ENCODE measurements at regions not wholly inside any gene's neighbourhood (a gene's known extent, or its start where the extent isn't known, plus 50 kb on each side); places are given as distances from the start of the nearest gene placed in this dataset.

- Histone ChIP-seq H3K9me3 (ENCODE audit: insufficient read depth, low read depth, low read length) (no peaks in the 10 kb centered on the region), H3K4me1 (ENCODE audit: insufficient read depth, low read length) (peaks cover under 1% of the 10 kb centered on the region; the same call in 1 of the 2 replicates), H3K9ac (ENCODE audit: low read depth, low read length) (no peak overlapping the region), H3K27me3 (ENCODE audit: insufficient read depth, low read length) (no peaks in the 10 kb centered on the region), H3K27ac (ENCODE audit: low read length) (no peak overlapping the region), H3K36me3 (ENCODE audit: insufficient read depth, low read depth, low read length) (no peaks in the 10 kb centered on the region), H3K4me3 (ENCODE audit: low read length) (no peak overlapping the region)
These were observed 174.1 kb upstream of the PRICKLE1 start for GRCh38 chr12:42763682-42764081.

GRCh38 chr12:42762395-42762925 is 172.9 kb upstream of the PRICKLE1 start:
- no peaks in the 10 kb centered on the region for H3K9me3 ChIP-seq (ENCODE audit: insufficient read depth, low read depth, low read length)
- no peak overlapping the region for H3K4me3 ChIP-seq (ENCODE audit: low read length)
- no peak overlapping the region for H3K27ac ChIP-seq (ENCODE audit: low read length)
- no peaks in the 10 kb centered on the region for H3K27me3 ChIP-seq (ENCODE audit: insufficient read depth, low read length)
- no peaks in the 10 kb centered on the region for H3K36me3 ChIP-seq (ENCODE audit: insufficient read depth, low read depth, low read length)
- peaks cover 13% of the 10 kb centered on the region for H3K4me1 ChIP-seq (ENCODE audit: insufficient read depth, low read length)
- H3K9ac ChIP-seq (ENCODE audit: low read depth, low read length) = no peak overlapping the region

GRCh38 chr12:42761601-42762350 is 172.2 kb upstream of the PRICKLE1 start:
- H3K9ac ChIP-seq (ENCODE audit: low read depth, low read length) = no peak overlapping the region

GRCh38 chr12:42761086-42761485 is 171.5 kb upstream of the PRICKLE1 start:
- Histone ChIP-seq H3K36me3 (ENCODE audit: insufficient read depth, low read depth, low read length) (no peaks in the 10 kb centered on the region), H3K9ac (ENCODE audit: low read depth, low read length) (no peak overlapping the region), H3K9me3 (ENCODE audit: insufficient read depth, low read depth, low read length) (no peaks in the 10 kb centered on the region), H3K27ac (ENCODE audit: low read length) (no peak overlapping the region), H3K4me1 (ENCODE audit: insufficient read depth, low read length) (peaks cover 22% of the 10 kb centered on the region), H3K27me3 (ENCODE audit: insufficient read depth, low read length) (no peaks in the 10 kb centered on the region), H3K4me3 (ENCODE audit: low read length) (no peak overlapping the region)

More at GRCh38 chr12:42761601-42762350, 172.2 kb upstream of the PRICKLE1 start:
- Histone ChIP-seq H3K4me3 (ENCODE audit: low read length) (no peak overlapping the region), H3K36me3 (ENCODE audit: insufficient read depth, low read depth, low read length) (no peaks in the 10 kb centered on the region), H3K4me1 (ENCODE audit: insufficient read depth, low read length) (peaks cover 16% of the 10 kb centered on the region), H3K27ac (ENCODE audit: low read length) (no peak overlapping the region), H3K9me3 (ENCODE audit: insufficient read depth, low read depth, low read length) (no peaks in the 10 kb centered on the region), H3K27me3 (ENCODE audit: insufficient read depth, low read length) (no peaks in the 10 kb centered on the region)

GRCh38 chr12:42760550-42760949 is 171.0 kb upstream of the PRICKLE1 start:
- no peak overlapping the region for H3K9ac ChIP-seq (ENCODE audit: low read depth, low read length)
- peaks cover 25% of the 10 kb centered on the region for H3K4me1 ChIP-seq (ENCODE audit: insufficient read depth, low read length)

GRCh38 chr12:42759622-42760273 is 170.2 kb upstream of the PRICKLE1 start:
- no peak overlapping the region for H3K27ac ChIP-seq (ENCODE audit: low read length)
- no peak overlapping the region for H3K4me3 ChIP-seq (ENCODE audit: low read length)
- H3K27me3 ChIP-seq (ENCODE audit: insufficient read depth, low read length) = no peaks in the 10 kb centered on the region
- no peaks in the 10 kb centered on the region for H3K36me3 ChIP-seq (ENCODE audit: insufficient read depth, low read depth, low read length)
- peaks cover 25% of the 10 kb centered on the region for H3K4me1 ChIP-seq (ENCODE audit: insufficient read depth, low read length)
- H3K9ac ChIP-seq (ENCODE audit: low read depth, low read length) = no peak overlapping the region
- H3K9me3 ChIP-seq (ENCODE audit: insufficient read depth, low read depth, low read length) = no peaks in the 10 kb centered on the region

More at GRCh38 chr12:42760550-42760949, 171.0 kb upstream of the PRICKLE1 start:
- Histone ChIP-seq H3K27me3 (ENCODE audit: insufficient read depth, low read length) (no peaks in the 10 kb centered on the region), H3K36me3 (ENCODE audit: insufficient read depth, low read depth, low read length) (no peaks in the 10 kb centered on the region), H3K27ac (ENCODE audit: low read length) (no peak overlapping the region), H3K9me3 (ENCODE audit: insufficient read depth, low read depth, low read length) (no peaks in the 10 kb centered on the region), H3K4me3 (ENCODE audit: low read length) (no peak overlapping the region)

- Histone ChIP-seq H3K4me1 (ENCODE audit: insufficient read depth, low read length) (peaks cover 25% of the 10 kb centered on the region), H3K27ac (ENCODE audit: low read length) (no peak overlapping the region), H3K9ac (ENCODE audit: low read depth, low read length) (no peak overlapping the region), H3K27me3 (ENCODE audit: insufficient read depth, low read length) (no peaks in the 10 kb centered on the region), H3K36me3 (ENCODE audit: insufficient read depth, low read depth, low read length) (no peaks in the 10 kb centered on the region), H3K4me3 (ENCODE audit: low read length) (no peak overlapping the region), H3K9me3 (ENCODE audit: insufficient read depth, low read depth, low read length) (no peaks in the 10 kb centered on the region)
These were observed 169.3 kb upstream of the PRICKLE1 start for GRCh38 chr12:42758806-42759205.

- H3K27ac ChIP-seq (ENCODE audit: low read length) = no peak overlapping the region
- H3K4me3 ChIP-seq (ENCODE audit: low read length) = peak overlapping the region; percentile 11; the same call in 1 of the 2 replicates
- H3K27me3 ChIP-seq (ENCODE audit: insufficient read depth, low read length) = no peaks in the 10 kb centered on the region
- peak overlapping the region; percentile 17 for H3K9ac ChIP-seq (ENCODE audit: low read depth, low read length)
- H3K4me1 ChIP-seq (ENCODE audit: insufficient read depth, low read length) = peaks cover 25% of the 10 kb centered on the region
- no peaks in the 10 kb centered on the region for H3K9me3 ChIP-seq (ENCODE audit: insufficient read depth, low read depth, low read length)
- no peaks in the 10 kb centered on the region for H3K36me3 ChIP-seq (ENCODE audit: insufficient read depth, low read depth, low read length)
These were observed 168.1 kb upstream of the PRICKLE1 start for GRCh38 chr12:42757624-42758119.

GRCh38 chr12:42756841-42757623 is 167.5 kb upstream of the PRICKLE1 start:
- H3K27ac ChIP-seq (ENCODE audit: low read length) = no peak overlapping the region
- no peaks in the 10 kb centered on the region for H3K9me3 ChIP-seq (ENCODE audit: insufficient read depth, low read depth, low read length)
- peaks cover 25% of the 10 kb centered on the region for H3K4me1 ChIP-seq (ENCODE audit: insufficient read depth, low read length)
- no peaks in the 10 kb centered on the region for H3K27me3 ChIP-seq (ENCODE audit: insufficient read depth, low read length)
- H3K9ac ChIP-seq (ENCODE audit: low read depth, low read length) = peak overlapping the region; percentile 17
- H3K4me3 ChIP-seq (ENCODE audit: low read length) = peak overlapping the region; percentile 11; the same call in 1 of the 2 replicates
- no peaks in the 10 kb centered on the region for H3K36me3 ChIP-seq (ENCODE audit: insufficient read depth, low read depth, low read length)

GRCh38 chr12:42750356-42750755 is 160.8 kb upstream of the PRICKLE1 start:
- Histone ChIP-seq H3K27me3 (ENCODE audit: insufficient read depth, low read length) (no peaks in the 10 kb centered on the region), H3K36me3 (ENCODE audit: insufficient read depth, low read depth, low read length) (0 out of 2 replicates have a peak, but pooled peaks cover 4% of the 10 kb centered on the region), H3K9ac (ENCODE audit: low read depth, low read length) (no peak overlapping the region), H3K4me1 (ENCODE audit: insufficient read depth, low read length) (no peaks in the 10 kb centered on the region), H3K27ac (ENCODE audit: low read length) (no peak overlapping the region), H3K4me3 (ENCODE audit: low read length) (no peak overlapping the region), H3K9me3 (ENCODE audit: insufficient read depth, low read depth, low read length) (peaks cover 19% of the 10 kb centered on the region; the same call in 1 of the 2 replicates)

- 0 out of 2 replicates have a peak, but pooled peaks cover 4% of the 10 kb centered on the region for H3K36me3 ChIP-seq (ENCODE audit: insufficient read depth, low read depth, low read length)
- no peaks in the 10 kb centered on the region for H3K4me1 ChIP-seq (ENCODE audit: insufficient read depth, low read length)
- H3K27ac ChIP-seq (ENCODE audit: low read length) = no peak overlapping the region
- H3K9me3 ChIP-seq (ENCODE audit: insufficient read depth, low read depth, low read length) = peaks cover 19% of the 10 kb centered on the region; the same call in 1 of the 2 replicates
- no peak overlapping the region for H3K4me3 ChIP-seq (ENCODE audit: low read length)
- no peak overlapping the region for H3K9ac ChIP-seq (ENCODE audit: low read depth, low read length)
- no peaks in the 10 kb centered on the region for H3K27me3 ChIP-seq (ENCODE audit: insufficient read depth, low read length)
These were observed 159.7 kb upstream of the PRICKLE1 start for GRCh38 chr12:42749239-42749638.
